Dendritic cell treated with granulocyte-macrophage colony-stimulating factor and Interleukin-4, amounts not matched to agents 40 ng/mL and 50 ng/mL, for 4 days (primary cell): ENCODE measurements at regions not wholly inside any gene's neighbourhood (a gene's known extent, or its start where the extent isn't known, plus 50 kb on each side); places are given as distances from the start of the nearest gene placed in this dataset.
"Not testable (repeated sequence)": the region's sequence is repeated elsewhere in the genome, so short reads cannot be mapped to it uniquely, and the experiment has no call there.

ENCODE experiments used
- H3K27ac Mint-ChIP-seq: one replicate; pipeline ENCODE4 v1.8.0; 2022; ENCODE audit warnings: mild to moderate bottlenecking, mixed read lengths
- H3K27me3 Mint-ChIP-seq: one replicate; pipeline ENCODE4 v1.8.0; 2022; ENCODE audit warnings: mild to moderate bottlenecking, mixed read lengths
- H3K36me3 Mint-ChIP-seq: one replicate; pipeline ENCODE4 v1.8.0; 2022; ENCODE audit warnings: low read depth, mixed read lengths
- H3K4me1 Mint-ChIP-seq: one replicate; pipeline ENCODE4 v1.8.0; 2022; ENCODE audit warnings: low read depth, mixed read lengths
- H3K4me3 Mint-ChIP-seq: one replicate; pipeline ENCODE4 v1.8.0; 2022; ENCODE audit warnings: mild to moderate bottlenecking, moderate library complexity, mixed read lengths
- H3K9me3 Mint-ChIP-seq: one replicate; pipeline ENCODE4 v1.8.0; 2022; ENCODE audit warnings: mixed read lengths
- intact Hi-C: fragments of 100-400 bp; cut with micrococcal nuclease; formaldehyde crosslinking; loops from one replicate; pipeline ENCODE4 v1.15.0; 2022

DNA sequence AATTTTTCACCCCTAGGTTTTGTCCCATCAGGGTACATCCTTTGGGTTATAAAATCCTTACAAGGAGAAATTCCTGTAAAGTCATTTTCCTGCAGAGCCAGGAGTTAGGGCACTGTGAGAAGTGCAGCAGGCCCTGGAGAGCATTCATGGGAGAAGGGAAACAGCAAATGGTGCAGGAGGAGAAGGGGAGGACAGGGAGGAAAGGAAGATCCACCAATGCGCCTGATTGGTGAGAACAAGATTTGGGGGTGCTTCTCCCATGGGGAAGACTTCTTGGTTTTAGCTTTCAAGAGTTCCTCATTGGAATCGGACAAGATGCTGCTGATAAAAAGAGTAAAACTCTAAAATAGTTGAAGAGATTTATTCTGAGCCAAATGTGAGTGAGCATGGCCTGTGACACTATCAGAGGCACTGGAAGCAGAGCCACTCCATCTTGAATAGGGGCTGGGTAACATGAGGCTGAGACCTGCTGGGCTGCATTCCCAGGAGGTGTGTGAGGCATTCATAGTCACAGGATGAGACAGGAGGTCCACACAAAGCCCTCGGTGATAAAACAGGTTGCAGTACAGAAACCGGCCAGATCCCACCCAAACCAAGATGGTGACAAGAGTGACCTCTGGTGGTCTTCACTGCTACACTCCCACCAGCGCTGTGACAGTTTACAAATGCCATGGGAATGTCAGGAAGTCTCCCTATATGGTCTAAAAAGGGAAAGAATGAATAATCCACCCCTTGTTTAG, 305.5 kb upstream of the USP9Y start:
- H3K36me3 Mint-ChIP-seq, H3K27ac Mint-ChIP-seq, H3K9me3 Mint-ChIP-seq, H3K4me1 Mint-ChIP-seq, intact Hi-C loops, H3K4me3 Mint-ChIP-seq, H3K27me3 Mint-ChIP-seq: not testable (repeated sequence)

GRCh38 chrY:12403916-12404315, 297.1 kb upstream of the USP9Y start:
- H3K4me1 Mint-ChIP-seq: no peaks in the 10 kb centered on the region
- H3K36me3 Mint-ChIP-seq: no peaks in the 10 kb centered on the region
- intact Hi-C loops: no loop called here
- no peak overlapping the region for H3K4me3 Mint-ChIP-seq
- no peaks in the 10 kb centered on the region for H3K27me3 Mint-ChIP-seq
- no peaks in the 10 kb centered on the region for H3K9me3 Mint-ChIP-seq
- H3K27ac Mint-ChIP-seq: no peak overlapping the region

GRCh38 chrY:12408236-12408635, 292.8 kb upstream of the USP9Y start:
- Mint-ChIP-seq H3K36me3 (no peaks in the 10 kb centered on the region), H3K27me3 (no peaks in the 10 kb centered on the region), H3K4me3 (no peak overlapping the region), H3K4me1 (no peaks in the 10 kb centered on the region), H3K27ac (no peak overlapping the region), H3K9me3 (no peaks in the 10 kb centered on the region)
- intact Hi-C loops: no loop called here

DNA sequence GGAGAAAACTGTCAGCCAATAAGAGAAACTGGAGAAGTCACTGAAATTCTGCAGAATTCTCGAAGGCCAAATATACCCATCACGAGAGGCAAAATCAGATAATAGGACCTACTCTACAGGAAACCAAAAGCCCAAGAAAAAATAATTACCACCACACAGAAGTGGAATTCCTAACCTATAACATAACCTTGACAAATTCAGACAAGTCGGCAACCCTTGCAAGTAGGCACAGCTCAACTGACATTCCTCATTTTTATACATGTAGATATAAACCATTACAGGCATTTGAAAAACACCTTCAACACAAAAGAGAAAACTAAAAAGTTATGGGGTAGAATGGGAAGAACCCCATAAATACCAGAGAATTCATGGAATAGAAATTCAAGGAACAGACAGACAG, 290.3 kb upstream of the USP9Y start:
- H3K27ac Mint-ChIP-seq: no peak overlapping the region
- no peak overlapping the region for H3K4me3 Mint-ChIP-seq
- intact Hi-C loops: no loop called here
- H3K36me3 Mint-ChIP-seq: no peaks in the 10 kb centered on the region
- no peaks in the 10 kb centered on the region for H3K27me3 Mint-ChIP-seq
- H3K9me3 Mint-ChIP-seq: no peaks in the 10 kb centered on the region
- no peaks in the 10 kb centered on the region for H3K4me1 Mint-ChIP-seq

GRCh38 chrY:12421072-12421787, 279.8 kb upstream of the USP9Y start:
- no peaks in the 10 kb centered on the region for H3K9me3 Mint-ChIP-seq
- no peaks in the 10 kb centered on the region for H3K4me1 Mint-ChIP-seq
- peak overlapping the region; percentile 39 for H3K4me3 Mint-ChIP-seq
- intact Hi-C loops: no loop called here
- peaks cover 16% of the 10 kb centered on the region for H3K27me3 Mint-ChIP-seq
- H3K27ac Mint-ChIP-seq: no peak overlapping the region
- no peaks in the 10 kb centered on the region for H3K36me3 Mint-ChIP-seq

GRCh38 chrY:12421788-12422124, 279.3 kb upstream of the USP9Y start:
- H3K27me3 Mint-ChIP-seq: peaks cover 16% of the 10 kb centered on the region
- H3K4me3 Mint-ChIP-seq: no peak overlapping the region
- H3K4me1 Mint-ChIP-seq: no peaks in the 10 kb centered on the region
- H3K36me3 Mint-ChIP-seq: no peaks in the 10 kb centered on the region
- intact Hi-C loops: no loop called here
- H3K27ac Mint-ChIP-seq: no peak overlapping the region
- H3K9me3 Mint-ChIP-seq: no peaks in the 10 kb centered on the region

GRCh38 chrY:12422536-12422935, 278.5 kb upstream of the USP9Y start:
- intact Hi-C loops: no loop called here
- Mint-ChIP-seq H3K36me3 (no peaks in the 10 kb centered on the region), H3K27ac (no peak overlapping the region), H3K27me3 (peaks cover 16% of the 10 kb centered on the region), H3K9me3 (no peaks in the 10 kb centered on the region), H3K4me3 (no peak overlapping the region), H3K4me1 (no peaks in the 10 kb centered on the region)

DNA sequence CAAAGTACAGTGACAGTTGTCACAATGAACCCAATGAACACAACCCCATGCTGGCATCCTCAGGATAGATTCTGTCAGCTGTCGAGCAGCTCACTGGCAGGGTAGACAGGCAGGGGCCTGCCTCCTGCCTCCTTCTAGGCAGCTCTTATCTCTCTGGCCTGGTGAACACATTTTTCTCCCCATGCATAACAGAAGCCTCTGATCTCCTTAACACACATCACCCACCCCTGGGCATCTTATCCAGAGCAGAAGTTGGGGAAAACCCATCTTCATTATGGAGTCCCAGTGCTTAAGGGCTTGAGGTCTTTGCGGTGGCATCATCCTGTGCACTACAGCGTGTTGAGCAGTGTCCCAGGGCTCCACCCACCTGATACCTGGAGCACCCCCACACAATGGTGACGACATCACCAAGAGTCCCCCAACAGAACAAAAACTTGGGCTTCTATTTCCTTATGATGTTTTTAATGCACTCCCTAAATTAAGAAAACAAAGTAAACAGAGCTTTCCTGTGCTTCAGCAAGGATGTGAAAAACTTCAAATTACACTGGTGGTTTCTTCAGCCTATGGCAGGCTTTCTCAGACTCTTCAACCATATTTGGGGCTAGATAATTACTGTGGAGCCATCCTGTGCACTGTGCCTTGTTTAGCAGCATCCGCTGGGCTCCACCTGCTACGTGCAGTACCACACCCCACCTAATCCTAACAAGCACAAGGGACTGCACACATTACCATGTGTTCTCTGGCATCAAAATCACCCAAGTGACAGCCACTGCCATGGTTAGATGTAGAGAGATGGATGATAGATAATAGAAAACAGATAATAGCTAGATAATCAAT, 277.4 kb upstream of the USP9Y start:
- Mint-ChIP-seq H3K36me3 (no peaks in the 10 kb centered on the region), H3K4me1 (no peaks in the 10 kb centered on the region), H3K27me3 (peaks cover 16% of the 10 kb centered on the region), H3K9me3 (no peaks in the 10 kb centered on the region), H3K4me3 (no peak overlapping the region), H3K27ac (no peak overlapping the region)
- intact Hi-C loops: no loop called here

- Mint-ChIP-seq H3K4me1 (no peaks in the 10 kb centered on the region), H3K27me3 (peaks cover 16% of the 10 kb centered on the region), H3K27ac (no peak overlapping the region), H3K4me3 (no peak overlapping the region), H3K36me3 (no peaks in the 10 kb centered on the region), H3K9me3 (no peaks in the 10 kb centered on the region)
- intact Hi-C loops: no loop called here
These were observed 275.5 kb upstream of the USP9Y start for GRCh38 chrY:12425506-12425905.

- H3K4me1 Mint-ChIP-seq: no peaks in the 10 kb centered on the region
- no peaks in the 10 kb centered on the region for H3K36me3 Mint-ChIP-seq
- intact Hi-C loops: no loop called here
- peaks cover 4% of the 10 kb centered on the region for H3K27me3 Mint-ChIP-seq
- H3K4me3 Mint-ChIP-seq: no peak overlapping the region
- no peak overlapping the region for H3K27ac Mint-ChIP-seq
- no peaks in the 10 kb centered on the region for H3K9me3 Mint-ChIP-seq
These were observed 273.7 kb upstream of the USP9Y start for GRCh38 chrY:12427361-12427760.

DNA sequence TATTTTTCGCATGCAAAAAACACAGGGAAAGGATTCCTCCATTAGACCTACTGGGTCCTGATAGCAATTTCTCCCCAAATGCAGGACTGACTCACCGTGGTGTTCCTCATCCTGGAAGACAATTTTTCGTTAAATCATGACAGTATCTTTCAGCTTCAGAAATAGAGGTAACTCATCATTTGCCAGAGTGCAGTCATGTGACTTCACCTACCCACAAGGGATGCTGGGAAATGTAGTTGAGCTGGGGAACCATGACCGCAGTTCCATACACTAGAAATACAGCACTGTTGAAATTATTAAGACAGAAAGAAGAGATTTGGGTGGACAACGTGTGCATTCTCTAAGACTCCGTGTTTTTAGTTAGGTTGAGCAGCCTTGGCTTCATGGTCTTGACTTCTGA, 269.5 kb upstream of the USP9Y start:
- Mint-ChIP-seq H3K27ac (no peak overlapping the region), H3K4me1 (no peaks in the 10 kb centered on the region), H3K4me3 (no peak overlapping the region), H3K36me3 (no peaks in the 10 kb centered on the region), H3K9me3 (no peaks in the 10 kb centered on the region), H3K27me3 (no peaks in the 10 kb centered on the region)
- intact Hi-C loops: no loop called here

DNA sequence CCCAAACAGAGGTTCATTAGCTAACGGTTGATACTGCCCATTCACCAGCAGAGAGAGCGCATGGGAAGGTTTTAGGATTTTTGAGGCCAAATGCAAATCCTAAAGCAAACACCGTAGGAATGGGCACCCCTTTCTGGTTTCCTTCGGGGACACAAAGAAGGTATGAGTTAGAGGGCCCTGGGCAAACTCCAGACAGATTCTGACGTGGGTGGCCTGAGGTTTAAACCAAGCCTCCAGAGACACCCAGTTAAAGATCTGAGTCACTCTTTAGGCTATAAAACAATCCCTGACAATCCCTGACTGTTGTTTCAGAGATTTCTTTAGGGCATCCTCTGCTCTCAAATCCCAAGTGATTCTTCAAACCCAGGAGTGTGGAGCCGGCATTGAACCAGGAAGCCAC, 262.2 kb upstream of the USP9Y start:
- H3K27me3 Mint-ChIP-seq, intact Hi-C loops: not testable (repeated sequence)

DNA sequence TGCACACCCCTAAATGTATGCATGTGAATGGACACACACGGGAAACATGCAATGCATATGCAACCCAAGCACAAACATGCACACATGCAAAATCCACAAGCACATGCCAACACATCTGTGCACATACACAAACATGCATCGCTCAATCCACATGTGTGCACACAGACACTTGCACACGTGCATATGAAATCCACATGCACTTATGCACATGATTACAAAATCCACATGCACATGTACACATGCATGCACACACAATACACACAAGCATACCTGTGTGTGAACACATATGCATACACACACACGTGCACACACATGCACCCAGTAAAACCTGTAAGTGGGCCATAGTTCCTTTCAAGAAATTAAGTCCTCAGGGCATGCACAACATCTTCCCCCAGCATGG, 256.8 kb upstream of the USP9Y start:
- H3K36me3 Mint-ChIP-seq: no peaks in the 10 kb centered on the region
- H3K27ac Mint-ChIP-seq: no peak overlapping the region
- H3K4me3 Mint-ChIP-seq: no peak overlapping the region
- H3K4me1 Mint-ChIP-seq: no peaks in the 10 kb centered on the region
- peaks cover 22% of the 10 kb centered on the region for H3K9me3 Mint-ChIP-seq
- H3K27me3 Mint-ChIP-seq: no peaks in the 10 kb centered on the region
- intact Hi-C loops: no loop called here

More for the DNA sequence above, 262.2 kb upstream of the USP9Y start:
- not testable (repeated sequence) for H3K36me3 Mint-ChIP-seq, H3K4me3 Mint-ChIP-seq, H3K4me1 Mint-ChIP-seq, H3K27ac Mint-ChIP-seq
- H3K9me3 Mint-ChIP-seq: peaks cover 20% of the 10 kb centered on the region

DNA sequence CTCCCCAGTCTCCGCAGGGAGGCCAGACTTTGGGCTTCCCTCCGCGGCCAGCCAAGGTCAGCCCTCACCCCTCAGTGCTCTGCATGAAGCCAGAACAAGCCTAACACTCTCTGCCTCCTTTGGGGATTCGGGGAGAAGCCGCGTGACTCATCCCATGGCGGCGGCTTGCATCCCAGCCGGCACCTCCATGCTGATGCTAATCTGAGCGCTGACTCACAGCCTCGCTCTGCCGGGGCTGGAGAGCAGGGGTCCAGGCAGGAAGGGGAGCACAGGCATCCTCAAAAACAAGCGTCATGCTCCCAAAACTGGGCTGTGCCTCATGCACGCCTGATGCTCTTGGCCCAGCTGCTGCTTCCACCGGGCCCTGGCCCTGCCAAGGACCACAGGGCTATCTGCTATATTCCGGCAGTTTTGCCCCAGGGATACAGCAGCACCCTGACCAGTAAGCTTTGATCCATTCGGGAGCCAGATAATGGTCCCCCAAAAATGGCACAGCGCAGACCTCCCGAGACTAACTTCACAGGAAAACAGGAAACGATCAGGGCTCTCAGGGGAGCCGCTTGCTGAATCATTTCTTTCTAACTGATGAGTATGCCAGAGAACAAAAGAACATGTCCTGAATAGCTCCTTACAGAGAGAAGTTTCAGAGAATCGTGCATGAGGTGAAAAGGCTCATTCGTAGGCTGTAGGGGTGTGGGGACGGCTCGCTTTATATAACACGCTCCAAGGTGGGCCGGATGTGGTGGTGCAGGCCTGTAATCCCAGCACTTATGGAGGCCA, 254.4 kb upstream of the USP9Y start:
- H3K4me1 Mint-ChIP-seq, intact Hi-C loops, H3K36me3 Mint-ChIP-seq, H3K4me3 Mint-ChIP-seq, H3K27ac Mint-ChIP-seq, H3K27me3 Mint-ChIP-seq: not testable (repeated sequence)
- H3K9me3 Mint-ChIP-seq: peaks cover 23% of the 10 kb centered on the region
